Neural cell (in vitro differentiated cells): ENCODE measurements at regions not wholly inside any gene's neighbourhood (a gene's known extent, or its start where the extent isn't known, plus 50 kb on each side); places are given as distances from the start of the nearest gene placed in this dataset.

Source experiments
- H2AFZ ChIP-seq: fragments of 200-600, 300-800 bp; sonication (generic), shearing (Covaris generic); 2 replicates; pipeline ENCODE4 v1.6.0; 2014; ENCODE audit warnings: low read depth, mild to moderate bottlenecking, antibody characterized with exemption, low read length, moderate library complexity
- H3F3A ChIP-seq: fragments of 200-600 bp; shearing (Covaris generic); 2 replicates; pipeline ENCODE4 v1.6.1; 2016; ENCODE audit warnings: mild to moderate bottlenecking, moderate library complexity, mixed read lengths, antibody characterized with exemption, low read length; ENCODE audit not compliant: insufficient read depth, poor library complexity, severe bottlenecking
- H3K27ac ChIP-seq: fragments of 200-600, 300-800 bp; sonication (generic), shearing (Covaris generic); 2 replicates; pipeline ENCODE4 v1.5.1; 2014; ENCODE audit warnings: mild to moderate bottlenecking, low read length, moderate library complexity
- H3K27me3 ChIP-seq: fragments of 300-800, 200-600 bp; sonication (generic), shearing (Covaris generic); 2 replicates; pipeline ENCODE4 v1.6.0; 2014; ENCODE audit warnings: mild to moderate bottlenecking, low read depth, low read length, moderate library complexity; ENCODE audit not compliant: insufficient read depth
- H3K36me3 ChIP-seq: fragments of 300-800, 200-600 bp; sonication (generic), shearing (Covaris generic); 2 replicates; pipeline ENCODE4 v1.5.1; 2014; ENCODE audit warnings: mild to moderate bottlenecking, antibody characterized with exemption, low read length, moderate library complexity; ENCODE audit not compliant: insufficient read depth
- H3K4me2 ChIP-seq: fragments of 300-800, 200-600 bp; sonication (generic), shearing (Covaris generic); 2 replicates; pipeline ENCODE4 v1.6.0; 2014; ENCODE audit warnings: mild to moderate bottlenecking, low read length
- H3K4me3 ChIP-seq: fragments of 300-800, 200-600 bp; sonication (generic), shearing (Covaris generic); 2 replicates; pipeline ENCODE4 v1.5.1; 2014; ENCODE audit warnings: mild to moderate bottlenecking, low read length, moderate library complexity
- H3K79me2 ChIP-seq: fragments of 200-600 bp; shearing (Covaris generic); replicated peaks from 2 replicates; pipeline ENCODE4 v1.6.0; 2014; ENCODE audit warnings: mild to moderate bottlenecking, low read length, moderate library complexity; ENCODE audit not compliant: insufficient read depth
- H3K9ac ChIP-seq: fragments of 300-800, 200-600 bp; sonication (generic), shearing (Covaris generic); 2 replicates; pipeline ENCODE4 v1.6.1; 2016; ENCODE audit warnings: mild to moderate bottlenecking, low read length, mixed read lengths
- H3K9me2 ChIP-seq: fragments of 200-600 bp; shearing (Covaris generic); 2 replicates; pipeline ENCODE4 v1.6.1; 2016; ENCODE audit warnings: mild to moderate bottlenecking, low read length, mixed read lengths; ENCODE audit not compliant: insufficient read depth
- H3K9me3 ChIP-seq: fragments of 200-600, 300-800 bp; sonication (generic), shearing (Covaris generic); 2 replicates; pipeline ENCODE4 v1.6.1; 2016; ENCODE audit warnings: mild to moderate bottlenecking, mixed run types, low read length, moderate library complexity, mixed read lengths
- H4K20me1 ChIP-seq: fragments of 200-600 bp; shearing (Covaris generic); 2 replicates; pipeline ENCODE4 v1.6.1; 2016; ENCODE audit warnings: mild to moderate bottlenecking, mixed run types; ENCODE audit not compliant: insufficient read depth
- CTCF ChIP-seq: fragments of 450-650 bp; IDR thresholded peaks from 2 replicates; pipeline ENCODE4 v1.5.1; 2014; ENCODE audit warnings: antibody characterized with exemption, mild to moderate bottlenecking, moderate library complexity; ENCODE audit not compliant: poor library complexity, severe bottlenecking
- EP300 ChIP-seq: fragments of 450-650 bp; conservative IDR thresholded peaks from 2 replicates; pipeline ENCODE4 v1.6.1; 2014; ENCODE audit warnings: antibody characterized with exemption, mild to moderate bottlenecking, moderate library complexity; ENCODE audit not compliant: poor library complexity, severe bottlenecking
- EZH2 ChIP-seq: fragments of 200-600, 300-800 bp; shearing (Covaris generic), sonication (generic); IDR thresholded peaks from 2 replicates; pipeline ENCODE4 v1.6.1; 2014; ENCODE audit warnings: antibody characterized with exemption, low read length, borderline replicate concordance, mild to moderate bottlenecking; ENCODE audit not compliant: insufficient read depth, poor library complexity, severe bottlenecking
- MXI1 ChIP-seq: fragments of 450-650 bp; conservative IDR thresholded peaks from 2 replicates; pipeline ENCODE4 v1.6.1; 2014; ENCODE audit warnings: antibody characterized with exemption, mild to moderate bottlenecking; ENCODE audit not compliant: poor library complexity, severe bottlenecking
- POLR2AphosphoS5 ChIP-seq: IDR thresholded peaks from 2 replicates; pipeline ENCODE4 v1.6.1; 2012
- RAD21 ChIP-seq: fragments of 450-650 bp; conservative IDR thresholded peaks from 2 replicates; pipeline ENCODE4 v1.6.1; 2014; ENCODE audit warnings: antibody characterized with exemption, mild to moderate bottlenecking, moderate library complexity
- REST ChIP-seq: IDR thresholded peaks from 2 replicates; pipeline ENCODE4 v1.6.1; 2012; ENCODE audit warnings: borderline replicate concordance
- SMC3 ChIP-seq: fragments of 450-650 bp; conservative IDR thresholded peaks from 2 replicates; pipeline ENCODE4 v1.6.1; 2014; ENCODE audit warnings: antibody characterized with exemption, mild to moderate bottlenecking, moderate library complexity; ENCODE audit not compliant: poor library complexity
- TAF1 ChIP-seq: IDR thresholded peaks from 2 replicates; pipeline ENCODE4 v1.6.1; 2012; ENCODE audit warnings: low read depth

- H3K4me3 ChIP-seq = no peak overlapping the region
- no peaks in the 10 kb centered on the region for H3K79me2 ChIP-seq
- H3K9me2 ChIP-seq = no peaks in the 10 kb centered on the region
- no peaks in the 10 kb centered on the region for H3F3A ChIP-seq
- no peaks in the 10 kb centered on the region for H4K20me1 ChIP-seq
- no peak for TF ChIP-seq EZH2
- no peak for TF ChIP-seq CTCF
- no peak for TF ChIP-seq EP300
- TF ChIP-seq MXI1 = no peak
- TF ChIP-seq SMC3 = no peak
- TF ChIP-seq TAF1 = no peak
- no peak for TF ChIP-seq REST
- TF ChIP-seq RAD21 = no peak
- no peak for TF ChIP-seq POLR2AphosphoS5
- H3K4me2 ChIP-seq = no peak overlapping the region
- H3K36me3 ChIP-seq = no peaks in the 10 kb centered on the region
- H3K9me3 ChIP-seq = no peaks in the 10 kb centered on the region
- H3K27me3 ChIP-seq = no peaks in the 10 kb centered on the region
- no peak overlapping the region for H3K9ac ChIP-seq
- H2AFZ ChIP-seq = no peak overlapping the region
- H3K27ac ChIP-seq = no peak overlapping the region
Observed at GRCh38 chr1:240701412-240701811, 89.5 kb upstream of the GREM2 start.

- Histone ChIP-seq H4K20me1 (no peaks in the 10 kb centered on the region), H3K27me3 (no peaks in the 10 kb centered on the region), H2AFZ (no peak overlapping the region), H3K9me2 (no peaks in the 10 kb centered on the region), H3K79me2 (no peaks in the 10 kb centered on the region), H3K36me3 (no peaks in the 10 kb centered on the region), H3K4me3 (no peak overlapping the region), H3K4me2 (no peak overlapping the region), H3K27ac (no peak overlapping the region), H3F3A (no peaks in the 10 kb centered on the region), H3K9me3 (no peaks in the 10 kb centered on the region), H3K9ac (no peak overlapping the region)
- TF ChIP-seq CTCF (no peak), REST (no peak), RAD21 (no peak), TAF1 (no peak), MXI1 (no peak), EP300 (no peak), EZH2 (no peak), POLR2AphosphoS5 (no peak), SMC3 (no peak)
Observed at GRCh38 chr1:240695416-240695815, 83.5 kb upstream of the GREM2 start.
